ENCODE measurements at regions not wholly inside any gene's neighbourhood (a gene's known extent, or its start where the extent isn't known, plus 50 kb on each side); places are given as distances from the start of the nearest gene placed in this dataset.
A peak's percentile ranks its signal among the peaks of the same experiment; 100 is the strongest.

DNA sequence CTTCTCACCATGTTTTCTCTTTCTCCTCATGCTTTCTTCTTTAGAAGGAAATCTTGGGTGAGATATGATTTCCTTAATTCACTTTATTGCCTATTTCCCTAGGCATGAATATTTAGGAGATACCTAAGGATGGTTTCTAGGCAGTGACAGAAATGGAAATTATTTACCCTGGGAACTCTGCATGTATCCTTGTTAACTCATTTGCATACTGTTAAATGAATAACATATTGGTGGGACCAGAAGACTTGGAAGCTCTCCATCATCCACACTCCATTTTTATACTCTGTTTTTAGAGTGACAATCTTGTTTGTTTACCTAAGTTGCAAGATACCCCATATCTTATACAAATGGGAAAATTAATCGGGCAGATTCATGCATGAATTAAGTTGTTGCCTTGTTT, 285.7 kb downstream of the RNF144B start:
- no peak for DNase-seq (ENCODE audit: low read depth)

DNA sequence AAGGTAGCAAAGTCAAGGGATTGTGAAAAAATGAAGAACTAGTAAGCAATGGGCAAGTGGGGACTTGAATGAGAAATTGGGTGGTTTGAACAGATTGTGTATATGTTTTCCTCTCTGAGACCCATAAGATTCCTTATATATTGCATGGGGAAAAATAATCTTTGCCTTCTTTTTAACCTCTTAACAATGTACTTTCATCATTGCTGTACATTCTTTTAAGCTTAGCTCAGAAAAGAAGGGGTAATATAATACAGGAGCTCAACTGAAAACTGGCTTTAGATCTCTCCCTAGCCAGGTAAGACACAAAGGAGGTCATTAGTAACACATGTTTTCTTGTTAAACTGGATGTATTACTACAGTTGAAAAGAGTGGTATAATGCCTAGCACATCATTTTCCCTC, 287.2 kb downstream of the RNF144B start:
- DNase-seq (ENCODE audit: low read depth) = no peak

DNA sequence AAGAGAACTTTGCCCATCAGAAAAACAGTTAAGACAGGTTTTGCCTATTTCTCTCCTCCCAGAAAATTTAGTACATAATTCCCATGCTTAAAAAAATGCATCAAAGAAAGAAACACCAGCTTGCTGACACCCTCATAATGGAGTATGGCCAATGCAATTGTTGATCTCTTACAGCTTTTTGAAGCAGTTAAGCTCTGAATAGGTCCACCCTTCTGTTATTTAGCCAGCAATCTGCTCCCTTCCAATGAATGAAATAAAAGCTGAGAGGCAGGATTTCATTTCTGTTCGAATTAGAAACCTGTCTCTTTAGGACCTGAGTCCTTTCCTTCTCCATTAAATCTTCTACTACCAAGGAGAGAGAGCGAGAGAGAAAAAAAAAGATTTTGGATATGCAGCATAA, 288.7 kb downstream of the RNF144B start:
- no peak for DNase-seq (ENCODE audit: low read depth)

DNA sequence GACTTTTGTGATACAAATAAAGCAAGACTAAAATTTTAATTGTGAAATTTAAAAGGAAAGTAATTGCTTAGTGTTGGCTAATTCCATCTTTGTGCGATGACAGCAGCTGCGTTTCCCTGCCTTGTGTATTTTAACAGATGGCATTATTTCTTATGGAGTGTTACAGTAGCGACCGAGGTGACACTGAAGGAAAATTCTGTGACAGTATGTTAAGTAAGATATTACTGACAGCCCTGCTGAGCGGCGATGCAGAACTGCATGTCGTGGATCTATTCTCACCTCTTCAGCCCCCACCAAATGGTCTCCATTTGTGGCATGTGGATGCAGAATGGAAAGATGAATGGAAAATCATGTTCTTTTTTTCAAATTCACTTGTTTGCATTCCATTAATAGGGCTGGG, 289.4 kb downstream of the RNF144B start:
- no peak for DNase-seq (ENCODE audit: low read depth)

DNA sequence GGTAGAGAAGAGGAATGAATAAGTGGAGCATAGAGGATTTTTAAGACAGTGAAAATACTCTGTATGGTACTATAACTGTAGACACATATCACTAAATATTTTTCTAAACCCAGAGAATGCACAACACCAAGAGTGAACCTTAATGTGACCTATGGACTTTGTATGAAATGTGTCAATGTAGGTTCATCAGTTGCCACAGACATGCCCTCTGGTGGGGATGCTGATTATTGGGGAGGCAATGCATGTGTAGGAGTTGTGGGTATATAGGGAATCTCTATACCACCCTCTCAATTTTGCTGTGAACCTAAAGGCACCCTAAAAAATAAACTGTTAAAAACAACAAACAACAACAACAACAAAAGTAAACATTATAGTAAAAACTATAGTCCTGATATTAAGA, 293.7 kb downstream of the RNF144B start:
- no peak for DNase-seq (ENCODE audit: low read depth)

DNA sequence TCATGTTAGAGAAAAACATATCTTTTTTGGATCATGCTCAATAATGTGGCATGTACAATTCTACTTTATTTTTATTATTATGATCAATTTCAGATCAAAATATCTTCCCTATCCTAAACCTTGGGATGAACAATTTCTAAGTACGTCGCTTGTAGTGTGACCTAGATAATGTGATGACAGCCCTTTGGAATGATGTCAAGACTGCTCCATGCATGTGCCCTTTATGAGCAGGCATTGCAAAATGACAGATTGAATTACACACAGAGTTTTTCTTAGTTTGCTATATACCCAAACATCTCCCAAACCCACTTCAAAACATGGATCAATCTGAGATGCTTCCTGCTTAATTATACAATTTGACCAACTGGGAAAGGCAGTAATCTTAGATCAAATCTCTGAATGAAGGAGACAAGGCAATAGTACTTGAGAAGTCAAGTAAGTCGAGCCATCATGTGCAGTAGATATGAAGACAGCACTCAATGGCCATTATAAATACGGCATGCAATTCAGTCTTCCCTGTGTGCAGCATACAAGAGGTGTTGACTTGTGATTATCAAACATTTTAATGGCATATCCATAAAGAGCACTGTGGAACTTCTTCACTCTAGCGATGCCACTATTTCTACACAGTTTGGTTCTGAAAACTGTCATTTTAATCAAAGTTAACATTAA, 294.8 kb downstream of the RNF144B start:
- DNase-seq (ENCODE audit: low read depth) = no peak

DNA sequence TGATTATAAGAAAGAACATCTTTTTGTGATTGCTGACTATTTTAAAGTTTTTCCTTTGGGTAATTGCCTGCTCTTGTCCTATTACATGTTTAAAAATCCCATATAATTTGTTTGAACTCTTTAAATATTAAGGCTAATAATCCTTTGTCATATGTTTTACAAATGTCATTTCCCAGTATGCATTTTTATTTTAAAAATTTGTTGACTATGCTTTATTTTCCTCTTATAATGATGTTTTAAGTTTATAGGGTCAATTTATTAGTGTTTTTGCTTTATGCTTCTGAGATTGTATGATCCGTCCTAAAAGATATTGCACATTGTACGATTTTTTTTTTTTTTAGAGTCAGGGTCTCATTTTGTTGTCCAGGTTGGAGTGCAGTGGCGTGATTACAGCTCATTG, 297.2 kb downstream of the RNF144B start:
- no peak for DNase-seq (ENCODE audit: low read depth)

DNA sequence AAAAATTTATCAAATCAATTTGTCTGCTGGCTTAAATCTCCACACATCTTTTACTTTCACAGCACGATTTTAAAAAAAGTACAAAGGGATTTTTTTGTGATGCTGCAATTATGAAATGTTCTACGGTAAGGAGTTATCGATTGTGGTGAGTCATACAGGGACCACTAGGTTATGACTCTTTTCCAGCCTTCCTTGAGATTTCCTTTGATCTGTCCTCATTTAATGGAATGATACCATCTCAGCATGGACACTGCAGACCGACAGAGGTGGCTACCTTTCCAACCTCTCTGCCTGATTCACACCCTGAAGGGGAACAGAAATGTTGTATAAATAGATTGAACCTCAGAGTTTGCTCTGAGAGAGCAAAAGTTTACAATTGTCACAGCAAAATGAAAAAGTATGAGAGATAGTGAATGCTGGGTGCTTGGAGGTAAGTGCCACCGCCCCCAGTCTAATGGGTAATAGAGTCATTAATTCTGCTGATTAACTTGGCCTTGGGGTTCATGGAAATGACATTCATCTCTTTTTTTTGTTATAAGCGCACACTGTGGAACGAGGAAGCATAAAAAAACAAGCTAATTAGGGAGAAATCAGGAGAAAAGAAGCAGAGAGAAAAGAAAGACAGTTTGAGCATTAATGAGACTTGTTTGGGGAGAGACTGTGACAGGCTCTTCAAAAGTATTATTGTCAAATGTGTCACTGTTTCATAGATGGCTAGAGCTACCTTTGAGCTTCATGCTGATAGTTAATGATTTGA, 306.0 kb downstream of the RNF144B start:
- DNase-seq (ENCODE audit: low read depth) = no peak

DNA sequence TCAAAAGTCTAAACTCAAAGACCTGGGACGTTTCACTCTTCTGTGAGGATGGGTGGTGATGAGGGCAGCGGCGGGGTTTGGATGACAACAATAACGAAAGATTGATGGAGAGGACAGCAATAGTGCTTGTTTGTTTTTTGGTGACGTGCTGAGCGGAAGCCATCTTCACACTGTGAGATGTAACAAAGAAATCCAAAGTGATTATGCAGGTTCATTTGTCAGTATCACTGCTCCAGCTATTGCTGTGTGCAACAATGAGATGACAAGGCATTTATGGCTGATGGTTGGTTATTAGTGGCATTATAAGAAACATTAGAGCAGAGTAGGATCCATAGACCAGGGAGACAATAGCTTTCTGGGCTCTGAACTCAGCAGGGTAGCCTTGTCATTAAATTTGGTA, 306.7 kb downstream of the RNF144B start:
- no peak for DNase-seq (ENCODE audit: low read depth)

DNA sequence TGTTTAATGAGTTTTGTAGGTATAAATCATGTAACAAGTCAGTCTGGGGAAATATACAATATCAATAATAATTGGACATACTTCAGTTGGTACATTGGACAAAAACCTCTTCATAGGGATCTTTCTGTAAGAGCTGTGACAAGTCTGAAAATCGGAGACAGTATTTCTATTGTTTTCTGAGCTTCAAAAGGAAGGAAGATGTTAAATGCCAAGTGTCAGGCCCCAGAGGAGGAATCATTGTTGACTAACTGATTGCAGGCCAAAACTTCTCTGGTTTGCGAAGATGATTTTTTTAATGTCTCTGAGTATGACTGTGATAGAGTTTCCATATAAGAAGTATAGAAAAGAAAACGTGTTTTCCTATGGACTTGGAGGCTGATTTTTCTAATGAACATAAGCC, 316.4 kb downstream of the RNF144B start:
- DNase-seq (ENCODE audit: low read depth) = no peak

DNA sequence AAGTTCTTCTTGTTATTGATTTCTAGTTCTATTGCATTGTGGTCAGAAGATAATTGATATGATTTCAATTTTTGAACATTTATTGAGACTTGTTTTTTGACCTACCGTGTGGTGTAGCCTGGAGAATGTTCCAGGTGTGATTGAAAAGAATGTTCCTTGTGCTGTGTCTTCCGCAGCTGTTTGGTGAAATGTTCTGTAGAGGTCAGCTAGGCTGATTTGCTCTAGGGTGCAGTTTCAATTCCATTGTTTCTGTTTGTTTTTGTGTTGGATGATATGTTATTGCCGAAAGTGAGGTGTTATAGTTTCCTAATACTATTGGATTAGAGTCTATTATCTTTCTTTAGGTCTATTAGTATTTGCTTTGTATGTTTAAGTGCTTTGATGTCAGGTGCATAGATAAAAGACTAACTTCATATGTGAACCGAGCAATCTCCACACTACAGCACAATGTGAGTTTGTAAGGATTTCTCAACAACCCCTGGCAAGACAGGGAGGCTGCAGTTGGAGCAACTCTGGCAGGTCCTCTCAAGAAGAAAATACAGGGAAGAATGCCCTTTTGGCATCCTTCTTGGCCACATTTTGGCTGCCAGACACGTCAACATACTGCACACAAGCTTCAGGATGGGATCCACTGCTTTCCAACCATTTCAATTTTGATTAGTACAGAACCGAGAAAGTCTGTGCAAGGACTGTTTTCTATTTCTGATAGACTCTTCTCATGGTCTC, 320.7 kb downstream of the RNF144B start:
- DNase-seq (ENCODE audit: low read depth) = no peak

DNA sequence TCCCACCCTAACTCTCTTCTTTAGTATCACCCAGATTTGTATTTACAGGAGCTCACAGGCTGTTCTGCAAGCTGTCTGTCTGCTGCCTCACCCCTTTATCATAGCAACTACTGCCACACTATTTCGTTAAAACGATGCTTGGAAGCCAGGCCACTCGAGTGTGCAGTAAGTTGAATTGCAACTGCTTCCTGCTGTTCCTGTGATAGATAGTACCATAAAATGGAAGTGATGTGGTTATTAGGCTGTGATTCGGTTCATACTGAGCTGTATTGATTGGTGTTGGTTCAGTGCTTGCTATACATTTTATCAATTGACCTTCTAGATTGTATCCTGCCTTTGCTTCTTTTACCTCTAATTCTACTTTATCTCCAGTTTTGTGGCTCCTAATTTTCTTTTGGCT, 325.4 kb downstream of the RNF144B start:
- no peak for DNase-seq (ENCODE audit: low read depth)

DNA sequence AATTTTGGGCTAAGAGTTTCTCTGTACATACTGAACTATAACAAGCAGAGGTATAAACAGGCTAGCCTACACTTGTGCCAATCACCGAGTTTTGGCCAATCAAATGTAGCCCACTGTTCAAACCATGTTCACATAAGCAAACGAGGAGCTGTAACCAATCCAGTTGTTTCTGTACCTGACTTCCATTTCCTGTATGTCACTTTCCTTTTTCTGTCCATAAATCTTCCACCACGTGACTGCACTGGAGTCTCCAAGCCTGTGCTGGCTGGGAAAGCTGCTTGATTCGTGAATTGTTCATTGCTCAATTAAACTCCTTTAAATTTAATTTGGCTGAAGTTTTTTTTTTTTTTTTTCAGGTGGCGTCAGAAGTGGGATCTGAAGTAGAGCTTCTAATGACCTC, 332.9 kb downstream of the RNF144B start:
- DNase-seq (ENCODE audit: low read depth) = no peak

DNA sequence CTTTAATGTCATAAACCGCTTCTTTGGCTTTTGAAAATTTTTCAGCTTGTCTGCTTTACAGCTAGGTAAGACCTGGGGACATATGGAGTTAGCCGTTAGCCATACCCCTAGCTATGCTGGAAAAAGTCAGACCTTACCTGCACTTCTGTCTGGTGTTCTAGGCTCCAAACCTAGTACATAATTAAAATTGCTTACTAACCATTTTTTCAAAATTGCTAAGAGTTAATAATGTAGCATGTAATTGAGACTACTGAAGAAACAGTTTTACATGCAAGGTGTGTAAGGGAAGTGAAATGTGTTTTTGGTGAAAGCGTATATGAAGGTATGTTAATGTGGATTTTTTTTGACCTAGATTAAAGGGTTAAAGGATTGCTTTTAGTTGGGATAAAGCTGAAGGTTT, 336.9 kb downstream of the RNF144B start:
- DNase-seq (ENCODE audit: low read depth) = no peak

DNA sequence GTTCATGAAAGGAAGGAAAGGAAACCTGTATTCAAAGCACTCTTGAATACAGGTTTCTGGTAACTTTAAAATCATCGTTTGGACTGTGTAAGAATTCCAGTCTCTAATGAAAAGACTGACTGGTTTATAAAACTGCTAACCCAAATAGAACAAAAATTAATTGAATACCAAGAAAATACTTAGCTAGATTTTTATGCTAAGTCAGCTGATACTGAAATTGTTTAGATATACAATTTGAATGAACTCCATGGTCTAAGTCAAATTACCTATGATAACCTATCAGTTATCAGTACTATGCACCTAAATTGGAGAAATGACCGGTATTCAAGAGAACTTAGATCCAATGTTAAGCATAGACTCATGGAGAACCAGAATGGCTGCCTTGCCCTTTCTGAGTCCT, 338.3 kb downstream of the RNF144B start:
- no peak for DNase-seq (ENCODE audit: low read depth)

DNA sequence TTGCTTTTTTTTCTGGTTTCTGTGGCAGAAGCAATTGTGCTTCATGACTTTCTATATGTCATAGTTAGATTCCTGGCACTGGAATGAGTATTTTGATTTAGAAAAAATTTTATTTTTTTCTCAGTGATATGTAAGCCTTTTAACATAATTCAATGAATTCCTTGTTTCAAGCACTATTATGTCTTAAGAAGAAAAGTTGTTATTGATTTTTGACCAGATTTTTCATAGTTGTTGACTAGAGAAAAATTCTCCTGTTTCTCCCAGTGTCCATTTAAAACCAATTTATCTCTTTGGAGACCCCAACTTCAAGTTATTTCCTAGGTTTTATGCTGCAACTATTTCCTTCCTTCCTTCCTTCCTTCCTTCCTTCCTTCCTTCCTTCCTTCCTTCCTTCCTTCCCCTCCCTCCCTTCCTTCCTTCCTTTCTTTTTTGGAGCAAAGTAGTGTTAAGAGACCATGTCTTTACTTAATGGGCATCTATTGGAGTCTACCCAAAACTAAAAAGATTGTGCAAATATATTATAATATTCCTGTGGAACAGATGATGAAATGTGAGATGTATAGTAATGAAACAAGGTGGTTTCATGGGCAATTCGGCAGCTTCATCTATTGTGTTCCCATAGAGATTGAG, 346.9 kb downstream of the RNF144B start:
- no peak for DNase-seq (ENCODE audit: low read depth)

DNA sequence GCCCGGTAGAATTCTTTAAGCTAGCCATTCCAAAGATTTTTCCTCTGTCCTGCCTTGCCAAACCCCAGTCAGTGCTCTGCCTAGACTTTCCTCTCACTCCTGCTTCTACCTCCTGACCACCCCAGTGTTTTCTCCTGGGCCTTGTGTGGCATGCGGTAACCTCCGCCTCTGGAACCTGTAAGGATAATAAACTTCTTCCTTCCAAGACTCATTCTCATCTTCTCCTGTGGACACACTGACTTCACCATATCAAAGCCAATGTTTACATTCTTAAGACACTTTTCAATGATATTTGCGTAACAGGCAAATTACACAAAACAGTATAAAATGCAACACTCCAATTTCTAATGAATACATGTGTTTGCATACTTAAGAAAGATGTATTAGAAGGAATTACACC, 354.6 kb downstream of the RNF144B start:
- DNase-seq (ENCODE audit: low read depth) = no peak

DNA sequence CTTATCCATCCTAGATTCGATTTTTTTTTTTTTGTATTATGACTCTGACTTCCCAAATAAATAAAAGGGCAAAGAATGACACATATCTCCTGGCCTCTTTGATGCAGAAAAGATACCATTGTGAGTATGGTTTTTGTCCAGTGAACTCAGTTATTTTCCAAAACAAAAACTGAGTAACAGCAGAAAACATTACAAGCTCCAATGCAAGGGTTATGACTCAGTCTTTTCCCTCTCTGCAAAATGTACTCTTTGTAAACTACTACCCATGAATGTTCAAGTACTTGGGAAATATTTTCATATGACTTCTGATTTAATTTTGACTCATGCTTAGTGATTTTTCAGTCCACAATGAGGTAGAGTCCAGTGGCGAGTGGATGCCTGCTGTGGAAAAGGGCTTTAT, 355.3 kb downstream of the RNF144B start:
- DNase-seq (ENCODE audit: low read depth) = peak; percentile 5

DNA sequence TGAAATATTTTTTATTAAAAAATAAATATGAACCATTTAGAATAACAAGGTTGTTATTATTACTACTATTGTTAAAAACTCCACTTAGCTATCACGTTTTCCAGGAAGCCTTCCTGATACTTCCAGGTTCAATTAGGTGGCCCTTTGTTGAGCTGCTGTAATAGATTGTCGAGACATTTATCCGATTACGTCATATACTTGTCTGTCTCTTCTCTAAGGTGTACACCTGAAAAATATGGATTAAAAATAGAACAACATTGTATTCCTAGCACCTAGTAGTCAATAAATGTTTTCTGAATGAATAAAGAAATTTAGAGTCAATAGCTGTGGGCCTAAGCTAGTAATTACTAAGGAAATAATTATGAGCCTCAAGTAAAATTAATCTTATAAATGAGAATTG, 359.6 kb downstream of the RNF144B start:
- no peak for DNase-seq (ENCODE audit: low read depth)

DNA sequence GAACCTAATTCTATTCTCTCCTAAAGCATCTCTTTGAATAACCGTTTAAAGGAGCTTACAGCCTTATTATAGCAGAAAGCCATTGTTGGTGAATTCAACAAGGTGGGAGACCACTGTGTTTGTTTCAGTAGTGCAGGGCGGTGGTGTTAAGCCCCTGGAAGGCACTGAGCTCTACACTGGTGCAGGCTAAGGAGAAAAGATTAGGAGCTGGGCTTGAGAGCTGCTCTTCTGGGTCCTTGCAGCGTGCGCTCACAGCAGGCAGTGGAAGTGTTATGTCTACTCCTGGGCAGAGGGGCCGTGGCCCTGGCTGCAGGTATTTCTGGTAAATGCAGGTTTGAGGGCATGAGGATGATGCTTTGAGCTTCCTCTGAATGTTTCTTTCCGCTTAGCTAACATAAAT, 361.2 kb downstream of the RNF144B start:
- DNase-seq (ENCODE audit: low read depth) = no peak

DNA sequence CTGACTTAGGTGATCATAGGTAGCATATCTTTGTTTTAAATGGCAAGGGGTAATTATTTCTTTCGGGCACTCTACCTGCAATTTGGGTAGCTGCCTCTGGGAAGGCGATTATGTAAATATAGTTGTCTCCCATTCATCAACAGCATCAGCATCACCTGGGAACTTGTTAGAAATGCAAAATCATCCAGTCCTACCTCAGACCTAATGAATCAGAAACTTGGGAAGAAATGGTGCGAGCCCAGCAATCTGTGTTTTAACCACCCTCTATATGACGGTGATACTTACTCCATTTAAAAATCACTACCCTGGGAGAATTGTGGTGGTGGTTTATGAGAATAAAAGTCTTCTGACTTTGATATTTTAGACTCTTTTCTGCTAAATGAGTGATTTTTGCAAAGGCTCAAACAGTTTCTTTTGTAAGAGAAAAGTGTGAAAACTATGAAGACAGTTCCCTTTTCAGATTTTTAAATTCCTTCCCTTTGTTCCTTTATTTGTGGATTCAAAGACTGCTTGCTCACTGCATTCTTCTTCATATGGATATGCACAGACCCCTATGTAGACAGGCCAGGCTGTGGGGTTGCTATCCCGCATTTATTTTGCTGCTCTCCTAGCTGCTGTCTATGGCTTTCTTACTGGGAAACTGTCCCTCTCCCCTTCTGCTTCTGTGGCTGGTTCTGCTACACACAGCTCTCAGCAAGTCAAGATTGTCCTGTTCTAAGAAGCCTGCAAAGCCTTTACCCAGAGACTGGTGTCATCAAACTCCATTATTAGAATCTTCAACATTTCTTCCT, 365.3 kb downstream of the RNF144B start:
- DNase-seq (ENCODE audit: low read depth) = no peak

DNA sequence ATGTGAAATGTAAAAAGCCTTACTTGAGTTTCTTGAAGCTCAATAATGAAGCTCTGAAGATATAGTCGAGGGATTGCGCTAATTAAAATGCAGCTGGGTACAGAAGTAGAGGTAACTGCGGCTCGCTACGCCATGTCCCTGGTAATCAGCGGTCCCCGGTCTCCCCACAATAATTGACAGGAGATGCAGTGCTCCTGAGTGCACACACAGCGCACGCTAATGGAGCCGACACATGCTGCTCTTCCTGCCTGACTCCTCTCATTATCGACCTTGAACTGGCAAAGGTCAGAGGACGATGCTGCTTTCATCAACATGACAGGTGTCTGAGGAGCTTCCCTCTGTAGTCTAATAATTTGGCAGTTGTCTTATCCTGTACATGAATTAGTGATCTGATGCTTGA, 365.9 kb downstream of the RNF144B start:
- DNase-seq (ENCODE audit: low read depth) = no peak

Data from Daoy (cell line).